NCI-H2029 (cell line): ENCODE measurements at regions not wholly inside any gene's neighbourhood (a gene's known extent, or its start where the extent isn't known, plus 50 kb on each side); places are given as distances from the start of the nearest gene placed in this dataset.
"Not testable (repeated sequence)": the region's sequence is repeated elsewhere in the genome, so short reads cannot be mapped to it uniquely, and the experiment has no call there.

Experiments
- DNase-seq: peaks from one replicate; lab custom pipeline; 2025; lab: John Stamatoyannopoulos, UW

- not testable (repeated sequence) for DNase-seq
These were observed 60.6 kb upstream of the CTSV start for GRCh38 chr9:97099540-97099939.

GRCh38 chr9:97096793-97097192 lies 57.9 kb upstream of the CTSV start:
- no peak for DNase-seq

GRCh38 chr9:97089361-97089760 lies 50.4 kb upstream of the CTSV start:
- DNase-seq: not testable (repeated sequence)
